ENCODE measurements at regions not wholly inside any gene's neighbourhood (a gene's known extent, or its start where the extent isn't known, plus 50 kb on each side); places are given as distances from the start of the nearest gene placed in this dataset.

GRCh38 chr20:60694763-60695162, 557.3 kb upstream of the CDH4 start (continued):
- no peak for TF ChIP-seq TAF1 (IDR thresholded peaks at IDR 0.05; ENCODE audit: borderline replicate concordance, low read depth, low read length)

- ChIA-PET CTCF (no interaction called here), POLR2A (no interaction called here)
- Histone ChIP-seq H3F3A (replicated peaks; ENCODE audit: insufficient read depth) (no peaks in the 10 kb centered on the region), H3K79me2 (ENCODE audit: insufficient read depth) (no peaks in the 10 kb centered on the region), H3K9ac (no peak overlapping the region), H3K9me3 (no peaks in the 10 kb centered on the region), H2AFZ (ENCODE audit: low read depth) (no peak overlapping the region), H3K9me2 (no peaks in the 10 kb centered on the region), H3K27ac (ENCODE audit: low read depth in 2 of 2, low read length in 1 of 2) (no peak overlapping the region), H3K4me3 (ENCODE audit: low read depth in 2 of 2, low read length in 1 of 2) (no peak overlapping the region), H3K27me3 (ENCODE audit: insufficient read depth) (no peaks in the 10 kb centered on the region), H3K4me1 (ENCODE audit: control insufficient read depth in 1 of 2, insufficient read depth in 2 of 2, low read depth in 1 of 2, low read length in 1 of 2) (no peaks in the 10 kb centered on the region), H3K4me2 (no peak overlapping the region), H3K36me3 (replicated peaks in 1 of 2; ENCODE audit: control insufficient read depth in 1 of 2, insufficient read depth in 2 of 2, low read length in 1 of 2) (no peaks in the 10 kb centered on the region), H4K20me1 (ENCODE audit: insufficient read depth) (no peaks in the 10 kb centered on the region)
- WGBS (ENCODE audit: low lambda C conversion rate): 7% methylated on average over 5 of the region's 7 CpGs
- DNase-seq: no peak
- no peak for TF ChIP-seq FOXM1 (IDR thresholded peaks at IDR 0.05; ENCODE audit: low read depth)
- TF ChIP-seq RFX5 (IDR thresholded peaks at IDR 0.05; ENCODE audit: low read length): no peak
- no peak for TF ChIP-seq NRF1 (IDR thresholded peaks at IDR 0.05; ENCODE audit: low read depth, low read length)
- TF ChIP-seq MXI1 (IDR thresholded peaks at IDR 0.05; ENCODE audit: low read depth, low read length): no peak
- TF ChIP-seq POLR2AphosphoS5 (IDR thresholded peaks at IDR 0.05; ENCODE audit: low read depth, low read length): no peak
Observed at GRCh38 chr20:60695226-60696000, 556.6 kb upstream of the CDH4 start.

GRCh38 chr20:60697252-60697651, 554.8 kb upstream of the CDH4 start:
- H3K27me3 ChIP-seq (ENCODE audit: insufficient read depth): no peaks in the 10 kb centered on the region
- ChIA-PET CTCF (no interaction called here), POLR2A (no interaction called here)
- whole genome bisulfite sequencing (ENCODE audit: low lambda C conversion rate): 23% methylated on average over 2 of the region's 2 CpGs
- TF ChIP-seq FOXJ3 (CRISPR knock-in tag; IDR thresholded peaks at IDR 0.05) (no peak), RAD21 (IDR thresholded peaks at IDR 0.05; ENCODE audit: low read length) (no peak), RCOR1 (IDR thresholded peaks at IDR 0.05; ENCODE audit: low read length) (no peak), JUND (IDR thresholded peaks at IDR 0.05) (no peak), NFIC (IDR thresholded peaks at IDR 0.05; ENCODE audit: borderline replicate concordance) (no peak), CTCF (IDR thresholded peaks at IDR 0.05) (no peak), CHD2 (IDR thresholded peaks at IDR 0.05; ENCODE audit: low read length, partially characterized antibody) (no peak), USF1 (IDR thresholded peaks at IDR 0.05; ENCODE audit: borderline replicate concordance, low read depth) (no peak), PBX3 (IDR thresholded peaks at IDR 0.05) (no peak), MAX (IDR thresholded peaks at IDR 0.05; ENCODE audit: low read depth) (no peak), USF2 (IDR thresholded peaks at IDR 0.05; ENCODE audit: borderline replicate concordance, low read depth, low read length) (no peak), TAF1 (IDR thresholded peaks at IDR 0.05; ENCODE audit: borderline replicate concordance, low read depth, low read length) (no peak), SMC3 (IDR thresholded peaks at IDR 0.05; ENCODE audit: low read depth, low read length) (no peak), POLR2AphosphoS5 (IDR thresholded peaks at IDR 0.05; ENCODE audit: low read depth, low read length) (no peak)
- H3K9me2 ChIP-seq: no peaks in the 10 kb centered on the region
- no peaks in the 10 kb centered on the region for H3K9me3 ChIP-seq
- H3K79me2 ChIP-seq (ENCODE audit: insufficient read depth): no peaks in the 10 kb centered on the region
- no peaks in the 10 kb centered on the region for H3K4me1 ChIP-seq (ENCODE audit: control insufficient read depth in 1 of 2, insufficient read depth in 2 of 2, low read depth in 1 of 2, low read length in 1 of 2)
- no peak overlapping the region for H2AFZ ChIP-seq (ENCODE audit: low read depth)
- H3K4me3 ChIP-seq (ENCODE audit: low read depth in 2 of 2, low read length in 1 of 2): no peak overlapping the region
- H4K20me1 ChIP-seq (ENCODE audit: insufficient read depth): no peaks in the 10 kb centered on the region
- no peaks in the 10 kb centered on the region for H3F3A ChIP-seq (replicated peaks; ENCODE audit: insufficient read depth)
- no peak overlapping the region for H3K27ac ChIP-seq (ENCODE audit: low read depth in 2 of 2, low read length in 1 of 2)
- DNase-seq: no peak
- no peak overlapping the region for H3K4me2 ChIP-seq
- H3K9ac ChIP-seq: no peak overlapping the region
- no peaks in the 10 kb centered on the region for H3K36me3 ChIP-seq (replicated peaks in 1 of 2; ENCODE audit: control insufficient read depth in 1 of 2, insufficient read depth in 2 of 2, low read length in 1 of 2)

Measured in SK-N-SH (cell line).